ENCODE measurements at regions not wholly inside any gene's neighbourhood (a gene's known extent, or its start where the extent isn't known, plus 50 kb on each side); places are given as distances from the start of the nearest gene placed in this dataset.

DNA sequence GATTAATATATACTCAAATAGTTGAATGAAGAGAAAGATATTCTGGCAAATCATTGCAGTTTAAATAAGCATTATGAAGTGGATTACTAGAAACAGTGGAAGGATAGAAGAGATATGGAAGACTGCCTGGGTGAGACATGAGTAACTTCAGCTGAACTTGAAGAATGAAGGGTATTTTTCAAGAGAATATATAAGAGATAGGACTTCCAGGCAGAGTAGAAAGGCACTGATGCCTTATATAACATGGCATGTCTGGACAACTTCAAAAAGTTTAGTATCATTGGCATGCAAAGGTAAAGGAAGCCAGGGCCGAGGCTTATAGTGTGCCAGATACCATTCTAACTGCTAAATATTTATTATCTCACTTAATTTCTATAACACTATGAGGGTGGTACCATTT is 126.5 kb upstream of the SLC7A14 start:
- no peak overlapping the region for H2BK5ac ChIP-seq (ENCODE audit: low read depth, low read length)
- no peak overlapping the region for H2BK12ac ChIP-seq (ENCODE audit: low read depth, low read length)
- no peak overlapping the region for H3K18ac ChIP-seq (ENCODE audit: extremely low read depth, low read length)
- DNase-seq (ENCODE audit: low read depth in 1 of 2, low spot score in 2 of 2) (no peak), FAIRE-seq (no peak)
- no peak overlapping the region for H4K8ac ChIP-seq (ENCODE audit: extremely low read depth, insufficient read depth, low read length)
- H2AK5ac ChIP-seq (ENCODE audit: low read depth, low read length): no peak overlapping the region
- no peak overlapping the region for H4K91ac ChIP-seq (replicated peaks; ENCODE audit: insufficient read length, low read length)
- H2BK20ac ChIP-seq (ENCODE audit: low read length): no peak overlapping the region
- H3K23me2 ChIP-seq (ENCODE audit: low read depth, low read length): no peaks in the 10 kb centered on the region
- H3K9me3 ChIP-seq (ENCODE audit: insufficient read depth in 2 of 2, low read depth in 1 of 2, low read length in 1 of 2): no peaks in the 10 kb centered on the region
- no peak overlapping the region for H2BK120ac ChIP-seq (replicated peaks; ENCODE audit: low read depth, low read length)
- no peak for TF ChIP-seq SP4 (IDR thresholded peaks at IDR 0.05; ENCODE audit: low read length)
- no peak for TF ChIP-seq EGR1 (IDR thresholded peaks at IDR 0.05; ENCODE audit: borderline replicate concordance, low read depth, low read length)
- TF ChIP-seq ASH2L (IDR thresholded peaks at IDR 0.05; ENCODE audit: low read length): no peak
- TF ChIP-seq JUND (IDR thresholded peaks at IDR 0.05; ENCODE audit: low read length): no peak
- TF ChIP-seq TAF1 (IDR thresholded peaks at IDR 0.05; ENCODE audit: low read depth, low read length): no peak
- TF ChIP-seq POU5F1 (IDR thresholded peaks at IDR 0.05; ENCODE audit: low read depth, low read length): no peak
- no peak for TF ChIP-seq CBX8 (IDR thresholded peaks at IDR 0.05; ENCODE audit: borderline replicate concordance, low read depth, low read length)
- TF ChIP-seq, protein P1, sequence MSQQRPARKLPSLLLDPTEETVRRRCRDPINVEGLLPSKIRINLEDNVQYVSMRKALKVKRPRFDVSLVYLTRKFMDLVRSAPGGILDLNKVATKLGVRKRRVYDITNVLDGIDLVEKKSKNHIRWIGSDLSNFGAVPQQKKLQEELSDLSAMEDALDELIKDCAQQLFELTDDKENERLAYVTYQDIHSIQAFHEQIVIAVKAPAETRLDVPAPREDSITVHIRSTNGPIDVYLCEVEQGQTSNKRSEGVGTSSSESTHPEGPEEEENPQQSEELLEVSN (IDR thresholded peaks at IDR 0.05): no peak
- no peak for TF ChIP-seq CHD1 (IDR thresholded peaks at IDR 0.05; ENCODE audit: low read depth, low read length)
- no peak for TF ChIP-seq TEAD4 (IDR thresholded peaks at IDR 0.05; ENCODE audit: low read depth, low read length)
- no peak for TF ChIP-seq YY1 (IDR thresholded peaks at IDR 0.05; ENCODE audit: low read depth, low read length)
- no peaks in the 10 kb centered on the region for H4K20me1 ChIP-seq (replicated peaks in 1 of 2; ENCODE audit: control insufficient read depth in 1 of 2, insufficient read depth in 2 of 2, low read length in 2 of 2)
- H3K4me2 ChIP-seq (ENCODE audit: insufficient read depth in 1 of 2, low read depth in 2 of 2, low read length in 2 of 2): no peak overlapping the region
- H2BK15ac ChIP-seq (ENCODE audit: low read length): no peak overlapping the region
- H3K79me2 ChIP-seq (ENCODE audit: control insufficient read depth in 1 of 2, insufficient read depth in 2 of 2, low read length in 2 of 2): no peaks in the 10 kb centered on the region
- peaks cover 0 to 1% (median 0%) of the 10 kb centered on the region in 4 experiments; a peak in 1 of 7 replicates for H3K27me3 ChIP-seq (replicated peaks in 1 of 4; ENCODE audit: control insufficient read depth in 3 of 4, extremely low read depth in 1 of 4, insufficient read depth in 3 of 4, low read length in 3 of 4)
- no peak overlapping the region for H3K4ac ChIP-seq (replicated peaks; ENCODE audit: insufficient read length, low read depth, low read length)
- no peak overlapping the region for H3K9ac ChIP-seq (replicated peaks in 1 of 4; ENCODE audit: extremely low read depth in 1 of 4, low read depth in 3 of 4, low read length in 3 of 4)
- ChIA-PET CTCF (ENCODE audit: partially characterized antibody) (interaction anchor here (0.5 to 1.8 kb wide), 6 partner anchors 17 to 299 kb away, joined by 3 to 5 read pairs (median 4); no protein-coding TSS in a partner anchor), POLR2A (ENCODE audit: partially characterized antibody) (no interaction called here)
- H4K5ac ChIP-seq (ENCODE audit: insufficient read length, low read depth, low read length): no peak overlapping the region
- no peak overlapping the region for H3K23ac ChIP-seq (ENCODE audit: insufficient read length)
- H3K4me1 ChIP-seq (replicated peaks in 1 of 4; ENCODE audit: control insufficient read depth in 3 of 4, insufficient read depth in 4 of 4, low read length in 3 of 4): no peaks in the 10 kb centered on the region
- no peak overlapping the region for H3K56ac ChIP-seq (replicated peaks; ENCODE audit: insufficient read length, low read depth, low read length)
- H3K4me3 ChIP-seq (ENCODE audit: extremely low read depth in 1 of 4, insufficient read depth in 2 of 4, low read depth in 3 of 4, low read length in 4 of 4): no peak overlapping the region
- 86% methylated on average over 1 of the region's 1 CpG; no CpG with 5 or more reads in 1 of the 2 experiments for WGBS, 2 experiments (ENCODE audit: extremely low coverage in 1 of 2, insufficient coverage in 1 of 2, insufficient read length in 1 of 2, insufficient replicate concordance in 2 of 2, low coverage in 1 of 2, low lambda C conversion rate in 2 of 2, missing lambda C conversion rate in 1 of 2)
- no peak overlapping the region for H3K27ac ChIP-seq (ENCODE audit: low read depth, low read length)
- no peaks in the 10 kb centered on the region for H3K36me3 ChIP-seq (ENCODE audit: control insufficient read depth in 2 of 4, insufficient read depth in 4 of 4, low read length in 3 of 4)
- H3K79me1 ChIP-seq (ENCODE audit: low read depth, low read length): no peaks in the 10 kb centered on the region
- no peak overlapping the region for H3K14ac ChIP-seq (ENCODE audit: insufficient read length)
- H2AFZ ChIP-seq (ENCODE audit: low read length): no peak overlapping the region
